ENCODE measurements at regions not wholly inside any gene's neighbourhood (a gene's known extent, or its start where the extent isn't known, plus 50 kb on each side); places are given as distances from the start of the nearest gene placed in this dataset.

- DNase-seq (ENCODE audit: low spot score): peak; percentile 80
Observed at GRCh38 chr22:46090631-46091201, 59.6 kb upstream of the PPARA start.

DNA sequence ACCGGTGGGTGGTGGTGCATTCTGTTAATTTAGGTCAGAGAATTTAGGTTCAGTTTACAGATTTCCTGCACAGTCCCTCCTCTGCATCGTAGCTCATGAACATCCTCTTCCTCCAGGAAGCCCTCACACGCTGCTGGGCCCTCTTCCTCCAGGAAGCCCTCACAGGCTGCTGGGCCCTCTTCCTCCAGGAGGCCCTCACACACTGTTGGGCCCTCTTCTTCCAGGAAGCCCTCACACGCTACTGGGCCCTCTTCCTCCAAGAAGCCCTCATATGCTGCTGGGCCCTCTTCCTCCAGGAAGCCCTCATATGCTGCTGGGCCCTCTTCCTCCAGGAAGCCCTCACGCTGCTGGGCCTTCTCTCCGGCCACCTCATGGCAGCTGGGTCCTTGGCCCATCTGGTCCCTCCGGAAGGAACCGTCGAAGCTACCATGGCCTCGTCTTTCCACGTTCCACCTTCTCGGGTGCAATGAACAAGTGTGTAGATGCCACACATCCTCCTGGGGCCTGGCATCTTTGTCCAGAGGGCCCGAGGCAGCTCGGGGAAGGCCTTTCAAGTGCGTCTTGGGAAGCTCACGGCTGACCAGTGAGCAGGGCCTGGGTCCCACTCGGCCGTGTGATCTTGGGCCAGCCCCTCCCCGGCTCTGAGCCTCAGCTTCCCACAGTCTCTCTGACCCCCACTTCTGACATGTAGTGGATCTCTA lies 58.9 kb upstream of the PPARA start:
- DNase-seq (ENCODE audit: low spot score): no peak

DNA sequence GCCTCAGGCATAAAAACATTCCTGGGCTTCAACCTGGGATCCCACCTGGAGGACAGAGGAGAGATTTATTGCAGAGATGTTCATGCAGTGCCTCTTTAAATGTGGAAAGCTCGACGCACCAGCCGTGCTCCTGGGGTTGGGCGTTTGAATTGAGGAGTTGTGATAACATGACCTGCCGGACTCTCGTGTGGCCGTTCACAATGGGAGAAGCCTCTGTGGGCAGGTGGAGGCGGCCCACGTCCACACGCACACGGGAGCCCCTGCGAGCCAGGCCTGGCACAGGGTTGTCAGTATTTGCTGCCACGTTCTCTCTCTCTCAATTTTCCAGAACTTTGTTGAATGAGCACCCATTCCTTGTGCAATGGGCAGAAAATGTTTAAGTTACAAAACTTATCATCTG lies 58.3 kb upstream of the PPARA start:
- no peak for DNase-seq (ENCODE audit: low spot score)

GRCh38 chr22:46092670-46093410 lies 57.5 kb upstream of the PPARA start:
- DNase-seq (ENCODE audit: low spot score): no peak

- no peak for DNase-seq (ENCODE audit: low spot score)
Observed at GRCh38 chr22:46093796-46094195, 56.5 kb upstream of the PPARA start.

DNA sequence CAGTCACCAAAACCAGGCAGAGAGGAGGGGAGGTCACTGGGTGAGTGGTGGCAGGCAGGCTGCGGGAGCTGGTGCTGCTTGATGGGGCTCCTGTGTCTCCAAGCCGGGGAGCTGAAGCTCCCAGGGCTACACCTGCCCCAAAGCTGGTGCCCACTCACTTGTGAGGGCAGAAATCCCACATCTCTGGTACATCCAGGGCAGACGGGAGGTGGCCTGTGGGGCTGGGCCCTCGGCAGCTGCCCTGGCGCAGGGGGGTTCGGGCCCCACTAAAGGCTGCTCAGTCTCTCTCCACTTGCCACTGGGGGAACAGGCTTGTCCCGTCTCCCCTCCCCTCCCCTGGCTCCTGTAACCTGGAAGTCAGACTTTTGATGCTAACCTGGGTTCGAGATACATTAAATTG lies 55.6 kb upstream of the PPARA start:
- DNase-seq (ENCODE audit: low spot score): no peak

GRCh38 chr22:46096051-46096450 lies 54.3 kb upstream of the PPARA start:
- DNase-seq (ENCODE audit: low spot score): no peak

DNA sequence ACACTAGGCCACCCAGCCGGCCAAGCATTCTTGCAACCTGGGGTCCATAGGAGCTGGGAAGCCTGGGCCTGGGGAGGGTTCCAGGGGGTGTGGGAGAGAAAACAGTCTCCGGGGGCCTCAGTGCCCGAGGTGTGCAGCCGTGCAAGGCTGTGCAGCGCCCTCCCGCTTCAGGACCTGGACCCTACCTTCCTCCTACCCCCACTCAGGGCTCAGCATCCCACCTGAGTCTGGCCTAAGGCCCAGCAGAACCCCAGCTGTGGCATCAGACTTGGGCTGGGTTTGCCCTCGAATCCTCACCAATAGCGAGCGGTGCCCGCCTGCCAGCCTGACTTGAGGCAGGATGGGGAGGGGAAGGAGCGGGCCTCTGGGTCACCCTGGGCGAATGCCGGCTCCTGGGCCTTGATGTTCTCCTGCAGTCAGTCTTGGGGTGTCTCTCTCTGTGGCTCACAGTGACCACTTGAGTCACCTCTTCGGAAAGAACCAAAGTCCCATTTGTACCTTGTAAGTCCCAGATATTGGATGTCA lies 53.6 kb upstream of the PPARA start:
- no peak for DNase-seq (ENCODE audit: low spot score)

DNA sequence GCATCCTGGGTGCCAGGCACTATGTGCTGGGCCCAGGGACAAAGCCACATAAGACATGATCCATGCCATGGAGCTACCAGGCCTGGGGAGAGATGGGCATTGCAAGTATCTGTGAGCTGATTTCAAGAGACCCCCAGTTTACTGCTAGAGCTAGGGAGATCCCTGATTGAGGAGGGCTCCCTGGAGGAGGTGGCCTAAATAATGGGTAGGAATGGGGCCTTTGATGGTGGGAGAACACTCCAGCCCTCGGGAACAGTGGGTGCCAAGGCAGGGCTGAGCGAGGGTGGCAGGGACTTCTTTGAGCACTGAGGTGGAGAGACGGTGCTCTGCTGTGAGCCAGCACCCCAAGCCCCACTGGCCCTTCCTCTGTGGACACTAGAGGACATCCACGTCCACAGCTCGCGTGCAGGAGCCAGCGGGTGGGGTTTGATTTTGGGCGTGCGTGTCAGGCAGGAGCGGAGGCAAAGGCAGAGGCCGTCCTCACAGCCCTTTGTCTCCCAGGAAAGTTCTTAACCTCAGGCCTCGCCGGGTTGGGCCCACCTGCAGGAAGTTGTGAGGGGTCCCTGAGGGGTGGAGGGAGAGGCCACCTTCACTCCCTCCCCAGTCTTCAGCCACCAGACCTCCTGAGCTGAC lies 52.9 kb upstream of the PPARA start:
- DNase-seq (ENCODE audit: low spot score): no peak

GRCh38 chr22:46098525-46099475 lies 51.5 kb upstream of the PPARA start:
- DNase-seq (ENCODE audit: low spot score): no peak

DNA sequence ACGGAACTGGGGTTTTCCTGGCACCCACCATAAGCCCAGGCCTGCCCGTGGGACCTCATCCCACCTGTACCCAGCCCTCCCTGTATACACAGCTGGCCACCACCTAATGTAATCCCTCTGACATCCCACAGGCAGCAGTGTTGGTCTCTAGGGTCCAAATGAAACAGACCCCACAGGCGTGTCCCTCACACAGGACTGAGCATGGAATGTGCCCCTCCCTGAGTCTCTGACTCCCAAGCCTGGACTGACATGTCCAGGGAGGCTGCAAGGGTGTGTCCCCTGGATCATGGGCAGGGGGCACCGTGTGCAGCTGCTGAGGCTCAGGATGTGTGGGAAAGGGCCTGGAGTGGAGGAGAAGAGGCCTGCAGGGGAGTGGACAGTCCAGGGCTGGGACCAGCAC lies 50.6 kb upstream of the PPARA start:
- DNase-seq (ENCODE audit: low spot score): no peak

- DNase-seq (ENCODE audit: low spot score): no peak
Observed at GRCh38 chr22:46100401-46101105, 49.8 kb upstream of the PPARA start.
